IMR-90 (cell line): ENCODE measurements at regions not wholly inside any gene's neighbourhood (a gene's known extent, or its start where the extent isn't known, plus 50 kb on each side); places are given as distances from the start of the nearest gene placed in this dataset.

ENCODE experiments used
- ATAC-seq: fragments of 200-7000 bp; cut with Tn5 transposase; 2 replicates; pipeline ENCODE4 v1.9.1; 2020; ENCODE audit warnings: low read depth, mild to moderate bottlenecking, moderate library complexity
- BruUV-seq: library from RNA; stranded (reverse); fragments of 400-500 nt; replicated peaks from 2 replicates; lab custom pipeline; 2021; lab: Mats Ljungman, UMichigan
- CTCF ChIA-PET: fragments of 300-600 bp; formaldehyde crosslinking; extraction: SDS; loops from one replicate; lab custom pipeline; 2021; ENCODE audit warnings: antibody characterized with exemption; lab: Yijun Ruan, JAX
- POLR2A ChIA-PET: fragments of 300-600 bp; sonication (Branson Sonifier 250); formaldehyde crosslinking; loops from one replicate; lab custom pipeline; 2022; ENCODE audit warnings: antibody characterized with exemption; ENCODE audit not compliant: unreplicated experiment; lab: Charles Lee
- DNase-seq: peaks from one replicate; pipeline ENCODE4 v3.0.0; 2013
- H2AFZ ChIP-seq: replicated peaks from 2 replicates; pipeline ENCODE3; 2013; ENCODE audit warnings: low read length, mild to moderate bottlenecking; ENCODE audit not compliant: poor library complexity
- H2AK5ac ChIP-seq: 2 replicates; pipeline ENCODE4 v1.6.1; 2013; ENCODE audit warnings: low read depth, low read length, inconsistent platforms
- H2AK9ac ChIP-seq: replicated peaks from 2 replicates; pipeline ENCODE3; 2013; ENCODE audit warnings: mild to moderate bottlenecking, low read depth, low read length, moderate library complexity; ENCODE audit not compliant: poor library complexity
- H2BK120ac ChIP-seq: 2 replicates; pipeline ENCODE4 v1.6.1; 2013; ENCODE audit warnings: low read depth, low read length, inconsistent platforms
- H2BK15ac ChIP-seq: 3 replicates; pipeline ENCODE4 v1.6.1; 2013; ENCODE audit warnings: low read depth, low read length, inconsistent platforms
- H2BK20ac ChIP-seq: 2 replicates; pipeline ENCODE4 v1.6.1; 2013; ENCODE audit warnings: low read depth, mild to moderate bottlenecking, inconsistent platforms, low read length, moderate library complexity
- H2BK5ac ChIP-seq: 2 replicates; pipeline ENCODE4 v1.6.1; 2013; ENCODE audit warnings: mild to moderate bottlenecking, low read depth, low read length, inconsistent platforms; ENCODE audit not compliant: poor library complexity, severe bottlenecking
- H3K14ac ChIP-seq: replicated peaks from 2 replicates; pipeline ENCODE4 v1.6.1; 2013; ENCODE audit warnings: low read depth, low read length, inconsistent platforms
- H3K18ac ChIP-seq: 2 replicates; pipeline ENCODE4 v1.6.1; 2013; ENCODE audit warnings: low read depth, low read length, control low read depth
- H3K23ac ChIP-seq: 2 replicates; pipeline ENCODE4 v1.6.1; 2013; ENCODE audit warnings: low read depth, low read length, inconsistent platforms
- H3K27ac ChIP-seq: 2 replicates; pipeline ENCODE4 v1.5.1; 2013; ENCODE audit warnings: mild to moderate bottlenecking, control low read depth, low read length; ENCODE audit not compliant: insufficient read depth
- H3K27me3 ChIP-seq: 2 replicates; pipeline ENCODE4 v1.6.1; 2013; ENCODE audit warnings: low read length; ENCODE audit not compliant: control insufficient read depth, insufficient read depth
- H3K36me3 ChIP-seq: 2 replicates; pipeline ENCODE4 v1.6.1; 2013; ENCODE audit warnings: low read length, mixed read lengths; ENCODE audit not compliant: control insufficient read depth, insufficient read depth
- H3K4ac ChIP-seq: 2 replicates; pipeline ENCODE4 v1.6.1; 2013; ENCODE audit warnings: low read depth, low read length, inconsistent platforms
- H3K4me1 ChIP-seq: 2 replicates; pipeline ENCODE4 v1.6.1; 2013; ENCODE audit warnings: low read length, mixed read lengths; ENCODE audit not compliant: control insufficient read depth, insufficient read depth
- H3K4me2 ChIP-seq: 2 replicates; pipeline ENCODE4 v1.6.1; 2013; ENCODE audit warnings: low read depth, mild to moderate bottlenecking, control low read depth, low read length, moderate library complexity
- H3K4me3 ChIP-seq: 2 replicates; pipeline ENCODE4 v1.5.1; 2013; ENCODE audit warnings: low read depth, mild to moderate bottlenecking, control low read depth, low read length, moderate library complexity; ENCODE audit not compliant: insufficient read depth
- H3K56ac ChIP-seq: 2 replicates; pipeline ENCODE4 v1.6.1; 2013; ENCODE audit warnings: low read length, inconsistent platforms; ENCODE audit not compliant: insufficient read depth; ENCODE audit errors: extremely low read depth
- H3K79me1 ChIP-seq, 2 experiments: 2 replicates each; pipeline ENCODE4 v1.6.1; 2013; ENCODE audit warnings: low read length in 2 of 2, inconsistent platforms in 1 of 2, low read depth in 1 of 2
- H3K9ac ChIP-seq: 2 replicates; pipeline ENCODE4 v1.6.1; 2013; ENCODE audit warnings: low read depth, low read length, control low read depth
- H3K9me1 ChIP-seq: 2 replicates; pipeline ENCODE4 v1.6.1; 2013; ENCODE audit warnings: low read length, inconsistent platforms; ENCODE audit not compliant: insufficient read depth
- H3K9me3 ChIP-seq: 2 replicates; pipeline ENCODE4 v1.6.1; 2013; ENCODE audit warnings: low read length; ENCODE audit not compliant: control insufficient read depth, insufficient read depth
- H4K20me1 ChIP-seq: 2 replicates; pipeline ENCODE4 v1.6.1; 2013; ENCODE audit warnings: low read length, inconsistent platforms; ENCODE audit not compliant: insufficient read depth
- H4K5ac ChIP-seq: 2 replicates; pipeline ENCODE4 v1.6.1; 2013; ENCODE audit warnings: mild to moderate bottlenecking, low read depth, low read length, control low read depth
- H4K8ac ChIP-seq, 2 experiments: 2 replicates each; pipeline ENCODE4 v1.6.1; 2013; ENCODE audit warnings: low read depth in 2 of 2, low read length in 2 of 2, control low read depth in 1 of 2, inconsistent platforms in 1 of 2
- H4K91ac ChIP-seq: 2 replicates; pipeline ENCODE4 v1.6.1; 2013; ENCODE audit warnings: low read depth, low read length, inconsistent platforms; ENCODE audit not compliant: insufficient read depth
- ELK1 ChIP-seq: fragments of 150-350 bp; IDR thresholded peaks from 2 replicates; pipeline ENCODE4 v1.6.1; 2016; ENCODE audit warnings: low read depth, mild to moderate bottlenecking, low read length, moderate library complexity, borderline replicate concordance
- FOS ChIP-seq: fragments of 150-350 bp; IDR thresholded peaks from 2 replicates; pipeline ENCODE4 v1.6.1; 2016; ENCODE audit warnings: low read depth, low read length
- MAZ ChIP-seq: IDR thresholded peaks from 2 replicates; pipeline ENCODE4 v1.6.1; 2012; ENCODE audit warnings: low read depth, mild to moderate bottlenecking, low read length, improper control_type of control experiment, moderate library complexity, borderline replicate concordance
- RAD21 ChIP-seq: IDR thresholded peaks from 2 replicates; pipeline ENCODE4 v1.6.1; 2012; ENCODE audit warnings: low read length, improper control_type of control experiment
- RCOR1 ChIP-seq: IDR thresholded peaks from 2 replicates; pipeline ENCODE4 v1.6.1; 2012; ENCODE audit warnings: mild to moderate bottlenecking, low read length, improper control_type of control experiment; ENCODE audit not compliant: insufficient replicate concordance
- WGBS, 2 experiments: methylation state at CpG; one replicate each; pipeline versions ENCODE4 v1.1.5 to v1.1.7; 2013; ENCODE audit warnings: missing lambda C conversion rate in 2 of 2; ENCODE audit not compliant: insufficient read length in 1 of 2; ENCODE audit errors: extremely low coverage in 2 of 2; 5-methylcytosine and 5-hydroxymethylcytosine counted together
- dilution Hi-C: fragments of 300-500 bp; cut with HindIII; formaldehyde crosslinking; loops from one replicate; pipeline ENCODE4 v1.14.3; 2018; ENCODE audit warnings: low sequenced_read_pairs; ENCODE audit not compliant: unreplicated experiment
- in situ Hi-C: fragments of 300-500 bp; cut with MboI; formaldehyde crosslinking; loops from 3 replicates; pipeline ENCODE4 v1.14.3; 2019; ENCODE audit warnings: low sequenced_read_pairs, inconsistent platforms, mixed read lengths
- intact Hi-C: fragments of 100-400 bp; cut with micrococcal nuclease; formaldehyde crosslinking; loops from 2 replicates; pipeline ENCODE4 v1.10.0; 2022

- Histone ChIP-seq H3K18ac (no peak overlapping the region), H2BK20ac (no peak overlapping the region), H3K14ac (no peak overlapping the region), H3K9me1 (no peaks in the 10 kb centered on the region), H2AK9ac (no peak overlapping the region), H2BK15ac (no peak overlapping the region), H2AFZ (no peak overlapping the region), H3K27ac (no peak overlapping the region), H2BK120ac (no peak overlapping the region), H4K20me1 (no peaks in the 10 kb centered on the region), H3K4ac (no peak overlapping the region), H3K4me3 (no peak overlapping the region), H4K8ac (no peak overlapping the region), H3K4me1 (no peaks in the 10 kb centered on the region), H3K27me3 (no peaks in the 10 kb centered on the region), H3K79me1 (no peaks in the 10 kb centered on the region), H4K91ac (no peak overlapping the region), H2AK5ac (no peak overlapping the region), H3K9ac (no peak overlapping the region), H3K4me2 (no peak overlapping the region), H3K23ac (no peak overlapping the region), H2BK5ac (no peak overlapping the region), H3K36me3 (no peaks in the 10 kb centered on the region), H4K5ac (no peak overlapping the region), H3K9me3 (no peaks in the 10 kb centered on the region), H3K56ac (no peak overlapping the region)
- BruUV-seq: no TSS peak
- TF ChIP-seq ELK1: no peak
- no peak for TF ChIP-seq MAZ
- TF ChIP-seq RAD21: no peak
- no peak for TF ChIP-seq RCOR1
- TF ChIP-seq FOS: no peak
- ChIA-PET CTCF (no interaction called here), POLR2A (no interaction called here)
- no CpG with 5 or more reads among the region's 8 CpGs for WGBS, 2 experiments
- DNase-seq: no peak
- in situ Hi-C loops (no loop called here), intact Hi-C loops (no loop called here), dilution Hi-C loops (no loop called here)
- no peak for ATAC-seq
Observed at GRCh38 chr2:146433116-146433875, 1411.5 kb upstream of the ACVR2A start.
